ENCODE measurements at regions not wholly inside any gene's neighbourhood (a gene's known extent, or its start where the extent isn't known, plus 50 kb on each side); places are given as distances from the start of the nearest gene placed in this dataset.

- no peak for TF ChIP-seq FOXJ3 (CRISPR knock-in tag; IDR thresholded peaks at IDR 0.05)
- TF ChIP-seq, protein P1, sequence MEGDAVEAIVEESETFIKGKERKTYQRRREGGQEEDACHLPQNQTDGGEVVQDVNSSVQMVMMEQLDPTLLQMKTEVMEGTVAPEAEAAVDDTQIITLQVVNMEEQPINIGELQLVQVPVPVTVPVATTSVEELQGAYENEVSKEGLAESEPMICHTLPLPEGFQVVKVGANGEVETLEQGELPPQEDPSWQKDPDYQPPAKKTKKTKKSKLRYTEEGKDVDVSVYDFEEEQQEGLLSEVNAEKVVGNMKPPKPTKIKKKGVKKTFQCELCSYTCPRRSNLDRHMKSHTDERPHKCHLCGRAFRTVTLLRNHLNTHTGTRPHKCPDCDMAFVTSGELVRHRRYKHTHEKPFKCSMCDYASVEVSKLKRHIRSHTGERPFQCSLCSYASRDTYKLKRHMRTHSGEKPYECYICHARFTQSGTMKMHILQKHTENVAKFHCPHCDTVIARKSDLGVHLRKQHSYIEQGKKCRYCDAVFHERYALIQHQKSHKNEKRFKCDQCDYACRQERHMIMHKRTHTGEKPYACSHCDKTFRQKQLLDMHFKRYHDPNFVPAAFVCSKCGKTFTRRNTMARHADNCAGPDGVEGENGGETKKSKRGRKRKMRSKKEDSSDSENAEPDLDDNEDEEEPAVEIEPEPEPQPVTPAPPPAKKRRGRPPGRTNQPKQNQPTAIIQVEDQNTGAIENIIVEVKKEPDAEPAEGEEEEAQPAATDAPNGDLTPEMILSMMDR (IDR thresholded peaks at IDR 0.05) = no peak
- no peak for TF ChIP-seq EP300 (IDR thresholded peaks at IDR 0.05; ENCODE audit: borderline replicate concordance in 1 of 2, low read depth in 1 of 2, low read length in 1 of 2)
- TF ChIP-seq, protein P2, sequence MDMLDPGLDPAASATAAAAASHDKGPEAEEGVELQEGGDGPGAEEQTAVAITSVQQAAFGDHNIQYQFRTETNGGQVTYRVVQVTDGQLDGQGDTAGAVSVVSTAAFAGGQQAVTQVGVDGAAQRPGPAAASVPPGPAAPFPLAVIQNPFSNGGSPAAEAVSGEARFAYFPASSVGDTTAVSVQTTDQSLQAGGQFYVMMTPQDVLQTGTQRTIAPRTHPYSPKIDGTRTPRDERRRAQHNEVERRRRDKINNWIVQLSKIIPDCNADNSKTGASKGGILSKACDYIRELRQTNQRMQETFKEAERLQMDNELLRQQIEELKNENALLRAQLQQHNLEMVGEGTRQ (IDR thresholded peaks at IDR 0.05; ENCODE audit: borderline replicate concordance, low read depth, low read length) = no peak
- TF ChIP-seq, protein P3, sequence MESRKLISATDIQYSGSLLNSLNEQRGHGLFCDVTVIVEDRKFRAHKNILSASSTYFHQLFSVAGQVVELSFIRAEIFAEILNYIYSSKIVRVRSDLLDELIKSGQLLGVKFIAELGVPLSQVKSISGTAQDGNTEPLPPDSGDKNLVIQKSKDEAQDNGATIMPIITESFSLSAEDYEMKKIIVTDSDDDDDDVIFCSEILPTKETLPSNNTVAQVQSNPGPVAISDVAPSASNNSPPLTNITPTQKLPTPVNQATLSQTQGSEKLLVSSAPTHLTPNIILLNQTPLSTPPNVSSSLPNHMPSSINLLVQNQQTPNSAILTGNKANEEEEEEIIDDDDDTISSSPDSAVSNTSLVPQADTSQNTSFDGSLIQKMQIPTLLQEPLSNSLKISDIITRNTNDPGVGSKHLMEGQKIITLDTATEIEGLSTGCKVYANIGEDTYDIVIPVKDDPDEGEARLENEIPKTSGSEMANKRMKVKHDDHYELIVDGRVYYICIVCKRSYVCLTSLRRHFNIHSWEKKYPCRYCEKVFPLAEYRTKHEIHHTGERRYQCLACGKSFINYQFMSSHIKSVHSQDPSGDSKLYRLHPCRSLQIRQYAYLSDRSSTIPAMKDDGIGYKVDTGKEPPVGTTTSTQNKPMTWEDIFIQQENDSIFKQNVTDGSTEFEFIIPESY (IDR thresholded peaks at IDR 0.05; ENCODE audit: borderline replicate concordance, low read depth) = no peak
Measured at GRCh38 chr6:122903266-122903915, 92.6 kb upstream of the CLVS2 start.

Measured in SK-N-SH (cell line).